ENCODE measurements at regions not wholly inside any gene's neighbourhood (a gene's known extent, or its start where the extent isn't known, plus 50 kb on each side); places are given as distances from the start of the nearest gene placed in this dataset.

DNA sequence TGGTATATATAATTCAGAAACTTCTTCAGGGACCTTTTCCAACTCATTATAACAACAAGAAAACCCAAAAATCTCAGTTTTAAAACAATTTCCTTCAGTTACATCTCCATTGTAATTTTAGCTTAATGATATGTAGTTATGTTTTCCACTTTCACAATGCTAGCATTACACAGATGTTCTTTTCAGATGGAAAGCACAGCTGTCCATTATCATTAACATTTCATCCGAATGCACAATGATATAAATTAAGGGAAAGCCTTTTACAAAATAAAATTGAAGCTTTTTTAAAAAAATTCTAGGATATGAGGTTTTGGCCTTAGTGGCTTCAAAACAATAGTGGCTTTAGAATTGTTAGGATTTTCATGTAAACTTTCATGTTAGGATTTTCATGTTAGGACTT lies 389.2 kb downstream of the ADAM29 start:
- 85 to 91% methylated on average over 1 of the region's 1 CpG for WGBS, 2 donors
- no peaks in the 10 kb centered on the region for H3K4me1 ChIP-seq
- DNase-seq, result no peak

GRCh38 chr4:175308236-175308635 lies 390.1 kb downstream of the ADAM29 start:
- Histone ChIP-seq H3K27me3 (no peaks in the 10 kb centered on the region), H3K4me1 (no peaks in the 10 kb centered on the region), H3K27ac (no peak overlapping the region), H3K36me3 (no peaks in the 10 kb centered on the region), H3K9me3 (no peaks in the 10 kb centered on the region), H3K4me3 (replicated peaks in 1 of 3) (no peak overlapping the region)
- DNase-seq, result no peak
- TF ChIP-seq CTCF (IDR thresholded peaks at IDR 0.05), result no peak
- no peak for TF ChIP-seq POLR2A (IDR thresholded peaks at IDR 0.05)
- WGBS, 2 donors, result 83 to 85% methylated on average over 5 of the region's 5 CpGs
- intact Hi-C loops (cut with DNase I), result no loop called here

More for the DNA sequence above, 389.2 kb downstream of the ADAM29 start:
- TF ChIP-seq CTCF (IDR thresholded peaks at IDR 0.05), result no peak
- TF ChIP-seq POLR2A (IDR thresholded peaks at IDR 0.05), result no peak
- Histone ChIP-seq H3K27ac (no peak overlapping the region), H3K36me3 (no peaks in the 10 kb centered on the region), H3K9me3 (no peaks in the 10 kb centered on the region), H3K4me3 (replicated peaks in 1 of 3) (no peak overlapping the region), H3K27me3 (no peaks in the 10 kb centered on the region)
- intact Hi-C loops (cut with DNase I), result no loop called here

DNA sequence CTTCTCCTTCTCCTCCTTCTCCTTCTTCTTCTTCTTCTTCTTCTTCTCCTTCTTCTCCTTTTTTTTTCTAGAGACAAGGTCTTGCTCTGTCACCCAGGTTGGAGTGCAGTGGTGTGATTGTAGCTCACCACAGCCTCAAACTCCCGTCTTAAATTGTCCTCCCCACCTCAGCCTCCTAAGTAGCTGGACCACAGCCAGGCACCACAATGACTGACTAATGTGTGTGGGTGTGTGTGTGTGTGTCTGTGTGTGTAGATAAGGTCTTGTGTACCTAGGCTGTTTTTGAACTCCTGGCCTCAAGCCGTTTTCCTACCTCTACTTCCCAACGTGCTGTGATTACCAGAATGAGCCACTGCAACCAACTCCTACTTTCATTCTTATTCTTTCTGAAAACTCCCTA lies 390.9 kb downstream of the ADAM29 start:
- H3K9me3 ChIP-seq, result no peaks in the 10 kb centered on the region
- no peaks in the 10 kb centered on the region for H3K27me3 ChIP-seq
- no peak overlapping the region for H3K4me3 ChIP-seq (replicated peaks in 1 of 3)
- no peak for DNase-seq
- 74% methylated on average over 3 of the region's 3 CpGs for WGBS, 2 donors
- no peaks in the 10 kb centered on the region for H3K4me1 ChIP-seq
- no peaks in the 10 kb centered on the region for H3K36me3 ChIP-seq
- TF ChIP-seq POLR2A (IDR thresholded peaks at IDR 0.05), result no peak
- no peak for TF ChIP-seq CTCF (IDR thresholded peaks at IDR 0.05)
- intact Hi-C loops (cut with DNase I), result no loop called here
- H3K27ac ChIP-seq, result no peak overlapping the region

GRCh38 chr4:175325230-175325629 lies 407.1 kb downstream of the ADAM29 start:
- TF ChIP-seq POLR2A (IDR thresholded peaks at IDR 0.05) (no peak), CTCF (IDR thresholded peaks at IDR 0.05) (no peak)
- Histone ChIP-seq H3K36me3 (no peaks in the 10 kb centered on the region), H3K4me1 (no peaks in the 10 kb centered on the region), H3K27me3 (no peaks in the 10 kb centered on the region), H3K27ac (no peak overlapping the region), H3K4me3 (replicated peaks in 1 of 3) (no peak overlapping the region), H3K9me3 (no peaks in the 10 kb centered on the region)
- intact Hi-C loops (cut with DNase I), result no loop called here
- WGBS, 2 donors, result 48 to 50% methylated on average over 5 of the region's 5 CpGs
- DNase-seq, result no peak

GRCh38 chr4:175326796-175327195 lies 408.6 kb downstream of the ADAM29 start:
- H3K27me3 ChIP-seq, result no peaks in the 10 kb centered on the region
- H3K4me3 ChIP-seq (replicated peaks in 1 of 3), result no peak overlapping the region
- no peaks in the 10 kb centered on the region for H3K4me1 ChIP-seq
- H3K9me3 ChIP-seq, result no peaks in the 10 kb centered on the region
- no peak for DNase-seq
- intact Hi-C loops (cut with DNase I), result no loop called here
- no peak overlapping the region for H3K27ac ChIP-seq
- H3K36me3 ChIP-seq, result no peaks in the 10 kb centered on the region
- WGBS, 2 donors, result 51 to 82% methylated on average over 3 of the region's 3 CpGs
- TF ChIP-seq CTCF (IDR thresholded peaks at IDR 0.05) (no peak), POLR2A (IDR thresholded peaks at IDR 0.05) (no peak)

All from thyroid gland (tissue), 4 donors.